HG02610 (cell line): ENCODE measurements at regions not wholly inside any gene's neighbourhood (a gene's known extent, or its start where the extent isn't known, plus 50 kb on each side); places are given as distances from the start of the nearest gene placed in this dataset.
"Not testable (repeated sequence)": the region's sequence is repeated elsewhere in the genome, so short reads cannot be mapped to it uniquely, and the experiment has no call there.

Experiments
- ATAC-seq: cut with Tn5 transposase; IDR thresholded peaks from one replicate; pipeline ENCODE4 v1.9.1; 2021; ENCODE audit warnings: mild to moderate bottlenecking, moderate library complexity; ENCODE audit not compliant: unreplicated experiment

GRCh38 chr9:65454666-65455065 is 169.7 kb upstream of the FOXD4L5 start:
- not testable (repeated sequence) for ATAC-seq

- not testable (repeated sequence) for ATAC-seq
These were observed 169.0 kb upstream of the FOXD4L5 start for GRCh38 chr9:65454034-65454433.

- ATAC-seq = not testable (repeated sequence)
These were observed 165.0 kb upstream of the FOXD4L5 start for GRCh38 chr9:65449886-65450610.

- ATAC-seq = no peak
These were observed 164.4 kb upstream of the FOXD4L5 start for GRCh38 chr9:65449423-65449822.

GRCh38 chr9:65447146-65447545 is 162.1 kb upstream of the FOXD4L5 start:
- ATAC-seq = not testable (repeated sequence)

GRCh38 chr9:65445991-65446390 is 161.0 kb upstream of the FOXD4L5 start:
- not testable (repeated sequence) for ATAC-seq

GRCh38 chr9:65444943-65445342 is 159.9 kb upstream of the FOXD4L5 start:
- ATAC-seq = no peak

- ATAC-seq = not testable (repeated sequence)
These were observed 157.1 kb upstream of the FOXD4L5 start for GRCh38 chr9:65442116-65442515.

- not testable (repeated sequence) for ATAC-seq
These were observed 156.4 kb upstream of the FOXD4L5 start for GRCh38 chr9:65441324-65441920.

- no peak for ATAC-seq
These were observed 152.7 kb upstream of the FOXD4L5 start for GRCh38 chr9:65437724-65438123.

GRCh38 chr9:65435464-65435863 is 150.5 kb upstream of the FOXD4L5 start:
- no peak for ATAC-seq

- no peak for ATAC-seq
These were observed 147.8 kb upstream of the FOXD4L5 start for GRCh38 chr9:65432722-65433323.

GRCh38 chr9:65432051-65432450 is 147.0 kb upstream of the FOXD4L5 start:
- ATAC-seq = no peak

- no peak for ATAC-seq
These were observed 145.2 kb upstream of the FOXD4L5 start for GRCh38 chr9:65430221-65430620.

- ATAC-seq = not testable (repeated sequence)
These were observed 142.4 kb upstream of the FOXD4L5 start for GRCh38 chr9:65427361-65427760.

- not testable (repeated sequence) for ATAC-seq
These were observed 141.8 kb upstream of the FOXD4L5 start for GRCh38 chr9:65426813-65427212.

GRCh38 chr9:65426231-65426630 is 141.2 kb upstream of the FOXD4L5 start:
- no peak for ATAC-seq

- not testable (repeated sequence) for ATAC-seq
These were observed 140.2 kb upstream of the FOXD4L5 start for GRCh38 chr9:65425183-65425582.

GRCh38 chr9:65424437-65424984 is 139.5 kb upstream of the FOXD4L5 start:
- not testable (repeated sequence) for ATAC-seq

GRCh38 chr9:65423691-65424436 is 138.9 kb upstream of the FOXD4L5 start:
- not testable (repeated sequence) for ATAC-seq
